HG02973 (cell line): ENCODE measurements at regions not wholly inside any gene's neighbourhood (a gene's known extent, or its start where the extent isn't known, plus 50 kb on each side); places are given as distances from the start of the nearest gene placed in this dataset.

Experiments
- ATAC-seq: cut with Tn5 transposase; IDR thresholded peaks from one replicate; pipeline ENCODE4 v1.9.1; 2021; ENCODE audit warnings: moderate library complexity; ENCODE audit not compliant: unreplicated experiment

DNA sequence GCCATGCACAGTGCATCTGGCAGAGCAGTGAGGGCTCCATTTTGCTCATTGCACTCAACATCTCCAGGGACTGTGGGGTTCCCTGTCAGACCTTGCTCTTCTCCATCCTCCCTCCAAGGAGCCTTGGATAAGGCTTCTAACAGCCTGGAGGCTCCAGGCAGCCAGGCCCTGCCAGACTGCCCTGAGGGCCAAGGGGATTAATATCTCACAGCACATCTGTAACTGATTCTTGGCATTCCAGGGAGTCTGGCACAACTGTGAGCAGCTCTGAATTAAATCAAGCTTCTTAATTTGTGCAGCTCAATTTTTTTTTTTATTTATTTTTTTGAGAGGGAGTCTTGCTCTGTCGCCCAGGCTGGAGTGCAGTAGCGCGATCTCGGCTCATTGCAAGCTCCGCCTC lies 224.5 kb upstream of the PGRMC2 start:
- no peak for ATAC-seq

- ATAC-seq: no peak
Measured at GRCh38 chr4:128510850-128511249, 223.2 kb upstream of the PGRMC2 start.

DNA sequence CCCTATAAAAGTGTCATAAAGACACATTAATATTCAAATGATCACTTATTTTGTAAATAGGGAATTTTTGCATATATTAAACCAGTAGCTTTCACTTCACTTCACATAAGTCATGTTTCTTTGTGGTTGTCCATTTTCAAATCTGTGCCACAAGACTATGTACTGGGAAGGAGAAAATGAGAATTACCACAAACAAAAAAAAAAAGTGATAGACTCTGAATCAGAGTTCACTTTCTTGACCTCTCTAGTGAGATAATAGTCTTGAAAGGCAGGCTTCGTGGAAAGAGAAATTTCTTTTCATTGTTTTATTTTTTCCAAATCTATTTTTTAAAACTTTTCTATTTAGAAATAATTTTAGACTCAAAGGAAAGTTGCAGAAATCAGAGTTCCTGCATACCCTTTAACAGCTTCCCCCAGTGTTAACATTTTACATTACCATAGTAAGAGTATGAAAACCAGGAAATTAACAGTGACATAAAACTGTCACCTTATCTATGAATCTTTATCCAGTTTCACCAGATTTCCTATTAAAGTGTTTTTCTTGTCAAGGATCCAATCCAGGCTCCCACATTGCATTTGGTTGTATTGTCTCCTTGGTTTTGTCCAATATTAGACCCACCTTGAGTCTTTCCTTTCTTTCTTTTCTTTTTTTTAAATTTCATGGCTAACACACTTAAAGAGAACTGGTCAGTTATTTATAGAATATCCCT lies 215.4 kb upstream of the PGRMC2 start:
- ATAC-seq: no peak

DNA sequence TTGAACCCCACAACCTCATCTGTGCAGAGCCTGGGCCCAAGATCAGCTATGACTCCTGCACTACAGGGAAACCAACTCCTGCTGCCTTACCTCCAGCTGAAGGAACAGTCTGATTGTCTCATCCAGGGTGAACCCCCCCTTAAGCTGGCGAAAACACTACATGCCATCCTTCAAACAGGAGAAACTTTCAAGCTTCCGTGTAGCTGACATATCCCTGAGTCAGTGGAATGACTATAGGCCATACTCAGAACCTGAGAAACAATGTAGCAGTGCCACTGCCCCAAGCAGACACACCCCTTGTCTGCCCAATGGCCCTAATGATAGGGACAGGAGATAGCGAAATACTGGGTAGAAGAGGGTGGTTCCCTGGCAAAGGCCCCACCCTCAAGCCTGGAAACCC lies 213.6 kb upstream of the PGRMC2 start:
- no peak for ATAC-seq

- no peak for ATAC-seq
Measured at GRCh38 chr4:128488055-128488705, 200.6 kb upstream of the PGRMC2 start.

DNA sequence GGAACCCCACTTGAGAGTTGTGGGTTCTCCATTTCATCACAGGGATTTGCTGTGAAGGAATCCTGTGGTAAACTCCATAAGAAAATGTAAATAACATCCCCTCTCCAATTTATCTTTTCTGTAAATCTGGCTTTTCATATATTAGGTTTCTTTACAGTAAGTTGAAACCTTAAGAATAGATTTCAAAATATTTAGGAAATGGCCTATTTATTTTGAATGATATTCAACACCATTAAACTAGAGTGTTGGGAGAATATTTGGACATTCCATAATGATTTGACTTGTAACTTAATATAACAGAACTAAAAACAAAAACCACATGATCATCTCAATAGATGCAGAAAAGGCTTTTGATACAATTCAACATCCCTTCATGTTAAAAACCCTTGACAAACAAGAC lies 197.3 kb upstream of the PGRMC2 start:
- ATAC-seq: no peak

- no peak for ATAC-seq
Measured at GRCh38 chr4:128483816-128484215, 196.2 kb upstream of the PGRMC2 start.

GRCh38 chr4:128483041-128483440 lies 195.4 kb upstream of the PGRMC2 start:
- ATAC-seq: no peak

GRCh38 chr4:128481752-128482480 lies 194.3 kb upstream of the PGRMC2 start:
- no peak for ATAC-seq

GRCh38 chr4:128480945-128481344 lies 193.3 kb upstream of the PGRMC2 start:
- no peak for ATAC-seq

GRCh38 chr4:128477540-128477939 lies 189.9 kb upstream of the PGRMC2 start:
- no peak for ATAC-seq

GRCh38 chr4:128475597-128475996 lies 188.0 kb upstream of the PGRMC2 start:
- ATAC-seq: no peak

GRCh38 chr4:128471576-128471975 lies 184.0 kb upstream of the PGRMC2 start:
- no peak for ATAC-seq

- ATAC-seq: no peak
Measured at GRCh38 chr4:128470492-128471053, 183.0 kb upstream of the PGRMC2 start.

DNA sequence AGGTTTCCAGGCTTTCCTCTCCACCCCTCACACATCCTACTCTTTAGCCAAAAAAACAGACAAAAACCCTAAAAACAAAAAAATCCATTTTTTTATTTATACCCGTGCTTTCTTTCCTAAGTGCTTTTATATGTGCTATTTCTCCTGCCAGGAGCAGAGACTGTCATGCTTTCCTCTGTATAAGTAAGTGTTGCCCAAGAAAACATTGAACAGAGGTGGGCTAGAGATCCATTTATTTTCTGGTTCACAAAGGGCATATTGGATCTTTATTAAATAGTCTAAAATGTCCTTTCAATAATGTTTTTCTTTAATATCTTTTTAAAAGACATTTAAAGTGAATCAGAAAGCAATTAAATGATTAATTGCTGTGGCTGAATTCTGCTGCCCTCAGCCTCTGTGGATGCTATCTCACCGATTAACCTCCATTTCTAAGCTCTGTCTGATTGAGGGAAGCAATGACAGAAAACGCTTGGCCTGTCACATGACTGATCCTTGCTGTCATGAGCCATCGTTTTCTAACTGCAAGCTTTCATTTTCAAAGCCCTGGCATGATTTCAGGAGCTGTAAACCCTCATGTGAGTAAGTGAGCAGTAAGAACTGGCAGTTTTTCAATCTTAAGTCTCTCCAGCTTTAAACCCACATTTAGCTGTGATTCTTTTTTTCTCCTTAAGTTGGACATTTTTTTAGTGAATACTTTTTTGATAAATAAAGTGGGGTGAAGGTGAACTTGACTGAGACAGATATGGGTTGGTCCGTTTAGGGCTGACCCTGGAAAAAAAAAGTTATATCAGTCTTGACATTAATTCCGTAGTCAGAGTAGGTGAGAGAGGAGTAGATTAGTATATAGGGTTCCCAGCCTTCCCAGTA lies 180.7 kb upstream of the PGRMC2 start:
- no peak for ATAC-seq

DNA sequence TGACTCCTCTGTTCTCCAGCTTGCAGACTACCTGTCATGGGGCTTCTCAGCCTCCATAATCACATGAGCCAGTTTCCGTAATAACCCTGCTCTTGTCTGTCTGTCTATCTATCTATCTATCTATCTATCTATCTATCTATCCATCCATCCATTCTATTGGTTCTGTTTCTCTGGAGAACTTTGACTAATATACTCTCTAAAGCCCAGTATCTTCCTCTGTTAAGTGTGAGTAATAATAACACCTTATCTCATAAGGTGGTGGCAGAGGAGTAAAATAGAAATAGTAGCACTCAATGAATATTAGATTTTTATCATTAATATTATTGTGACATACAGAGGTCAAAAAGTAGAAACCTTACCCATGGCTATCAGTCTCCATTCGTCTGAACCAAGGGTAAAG lies 177.9 kb upstream of the PGRMC2 start:
- ATAC-seq: no peak

- ATAC-seq: no peak
Measured at GRCh38 chr4:128463006-128463405, 175.4 kb upstream of the PGRMC2 start.

DNA sequence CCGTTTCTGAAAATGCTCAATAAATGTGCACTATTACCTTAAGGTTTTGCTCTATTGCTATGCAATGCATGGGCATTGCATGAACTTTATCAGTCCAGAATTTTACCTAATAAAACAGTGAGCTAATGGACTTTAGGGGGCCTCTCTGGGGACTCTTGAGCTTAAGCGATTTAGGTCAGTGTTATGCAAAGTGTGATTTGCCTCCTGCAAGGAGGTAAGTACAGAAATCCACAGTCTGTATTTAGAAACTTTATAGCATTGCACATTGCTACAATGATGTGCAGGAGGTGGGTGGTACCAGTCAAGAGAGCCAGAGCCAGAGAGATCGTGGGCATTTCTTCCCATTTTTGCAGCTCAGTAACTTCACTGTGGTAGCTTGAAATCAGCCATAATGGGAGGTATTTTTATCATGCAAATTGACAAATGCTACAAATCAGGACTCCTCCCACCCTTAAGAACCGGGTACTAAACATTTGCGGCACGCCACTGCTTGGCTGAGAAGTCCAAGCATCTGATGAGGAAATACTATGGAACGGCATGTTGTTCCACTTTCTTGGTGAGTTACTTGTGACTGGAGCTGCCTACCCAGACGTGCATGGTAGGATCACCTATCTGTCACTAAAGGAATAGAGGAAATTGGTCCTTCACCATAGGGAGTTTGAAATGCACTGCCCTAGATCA lies 174.6 kb upstream of the PGRMC2 start:
- ATAC-seq: no peak

DNA sequence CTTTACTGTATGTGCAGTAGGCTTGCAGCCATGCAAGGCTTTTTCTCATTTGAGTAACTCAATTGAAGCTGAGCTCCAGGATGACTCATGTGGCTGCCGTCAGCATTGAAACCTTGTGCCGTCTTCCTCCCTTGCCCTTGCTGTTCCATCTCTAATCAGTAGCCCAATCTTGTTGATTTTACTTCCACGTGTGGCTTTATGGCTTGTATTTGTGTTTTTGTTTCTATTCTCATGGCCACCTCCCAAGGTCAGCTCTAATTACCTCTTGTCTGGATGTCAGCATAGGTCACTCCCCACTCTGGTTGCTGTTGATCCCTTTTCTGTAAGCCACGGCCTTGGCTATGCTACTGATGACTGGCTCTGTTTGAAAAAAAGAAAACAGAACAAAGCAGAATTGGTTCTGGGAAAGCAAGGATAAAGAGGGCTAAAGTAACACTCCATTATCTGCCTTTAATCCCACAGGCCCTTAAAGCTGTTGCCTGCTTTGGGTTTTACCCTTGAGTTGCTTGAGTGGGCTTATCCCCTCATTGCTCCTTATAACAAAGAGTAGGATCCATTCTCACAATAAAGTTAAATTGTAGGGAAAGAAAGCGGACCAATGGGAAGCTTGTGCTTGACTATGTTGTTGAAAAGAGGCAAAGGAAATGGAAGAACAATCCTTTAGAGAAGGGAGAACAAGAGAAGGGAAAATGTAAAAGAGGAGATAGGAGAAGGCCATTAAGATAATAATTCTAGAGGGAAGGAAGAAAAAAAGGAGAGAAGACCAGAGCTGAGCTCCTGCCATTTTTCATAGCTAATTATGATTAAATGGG lies 173.9 kb upstream of the PGRMC2 start:
- peak; percentile 43 for ATAC-seq
